Thyroid gland (tissue), 4 donors: ENCODE measurements at regions not wholly inside any gene's neighbourhood (a gene's known extent, or its start where the extent isn't known, plus 50 kb on each side); places are given as distances from the start of the nearest gene placed in this dataset.

Experiments used
- CTCF ChIP-seq, 6 experiments: fragments of 200-600 bp in 3 of 6; fragments of 450-650 bp in 3 of 6; sonication (generic) in 3 of 6; IDR thresholded peaks; one replicate each; pipeline ENCODE4 v1.5.1; 2016 to 2019; ENCODE audit warnings: antibody characterized with exemption in 6 of 6, mild to moderate bottlenecking in 2 of 6, inconsistent platforms in 1 of 6, moderate library complexity in 1 of 6
- POLR2A ChIP-seq, 2 donors: fragments of 450-650 bp; IDR thresholded peaks; one replicate each; pipeline ENCODE4 v1.6.1; 2017; ENCODE audit warnings: antibody characterized with exemption in 2 of 2, mild to moderate bottlenecking in 2 of 2, moderate library complexity in 1 of 2

- TF ChIP-seq CTCF (IDR thresholded peaks at IDR 0.05) (no peak), POLR2A (IDR thresholded peaks at IDR 0.05) (no peak)
Measured at GRCh38 chr18:78649421-78649820, 330.2 kb upstream of the SALL3 start.
